ENCODE measurements at regions not wholly inside any gene's neighbourhood (a gene's known extent, or its start where the extent isn't known, plus 50 kb on each side); places are given as distances from the start of the nearest gene placed in this dataset.

DNA sequence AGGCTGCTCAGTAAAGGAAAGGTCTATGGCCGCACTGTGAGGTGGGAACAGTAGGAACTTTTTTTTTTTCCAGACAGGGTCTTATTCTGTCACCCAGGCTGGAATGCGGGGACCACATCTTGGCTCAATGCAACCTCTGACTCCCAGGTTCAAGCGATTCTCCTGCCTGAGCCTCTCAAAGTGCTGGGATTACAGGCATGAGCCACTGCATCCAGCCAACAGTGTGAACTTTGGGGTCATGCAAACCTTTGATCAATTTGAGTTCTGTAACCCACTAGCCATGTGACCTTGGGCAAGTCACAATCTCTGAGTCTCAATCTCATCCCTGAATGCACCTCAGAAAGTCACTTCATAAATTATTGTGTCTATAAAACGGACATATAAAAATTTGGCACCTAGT is 286.8 kb upstream of the CTNNB1 start:
- Histone ChIP-seq H3K27ac (ENCODE audit: low read depth, low read length) (no peak overlapping the region), H3K9ac (ENCODE audit: low read depth in 1 of 2, low read length in 2 of 2) (no peak overlapping the region)

DNA sequence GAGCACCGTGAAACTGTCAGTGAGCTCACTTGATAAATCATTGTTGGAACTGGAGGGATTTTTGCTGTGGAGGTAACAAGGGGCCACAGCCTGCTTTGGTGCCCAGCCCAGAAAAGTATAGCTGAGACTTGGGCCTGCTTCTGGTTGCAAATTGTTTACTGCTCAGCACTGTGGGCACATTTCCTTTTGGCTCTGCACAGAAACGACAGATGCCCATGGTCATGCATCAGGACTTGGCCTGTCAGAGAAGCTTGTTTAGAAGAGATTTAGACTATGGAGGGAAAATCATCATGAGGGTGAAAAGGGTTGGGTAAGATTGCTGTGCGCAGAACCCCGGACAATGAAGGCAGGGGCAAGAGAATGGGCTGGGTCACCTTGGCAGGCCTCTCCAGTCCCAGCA is 286.1 kb upstream of the CTNNB1 start:
- H3K9me3 ChIP-seq (ENCODE audit: control insufficient read depth in 1 of 2, low read length in 2 of 2): no peaks in the 10 kb centered on the region
- no peak overlapping the region for H3K27ac ChIP-seq (ENCODE audit: low read depth, low read length)
- H3K36me3 ChIP-seq (ENCODE audit: control insufficient read depth in 1 of 2, insufficient read depth in 2 of 2, low read length in 2 of 2): no peaks in the 10 kb centered on the region

More for the DNA sequence above, 286.8 kb upstream of the CTNNB1 start:
- Histone ChIP-seq H3K9me3 (ENCODE audit: control insufficient read depth in 1 of 2, low read length in 2 of 2) (no peaks in the 10 kb centered on the region), H3K4me3 (ENCODE audit: low read depth in 1 of 2, low read length in 2 of 2) (no peak overlapping the region), H3K4me1 (ENCODE audit: control insufficient read depth in 1 of 2, insufficient read depth in 2 of 2, low read length in 2 of 2) (peaks cover 13 to 26% of the 10 kb centered on the region in 2 donors), H3K27me3 (ENCODE audit: control insufficient read depth in 1 of 2, insufficient read depth in 2 of 2, low read length in 2 of 2) (no peaks in the 10 kb centered on the region), H3K36me3 (ENCODE audit: control insufficient read depth in 1 of 2, insufficient read depth in 2 of 2, low read length in 2 of 2) (no peaks in the 10 kb centered on the region)

DNA sequence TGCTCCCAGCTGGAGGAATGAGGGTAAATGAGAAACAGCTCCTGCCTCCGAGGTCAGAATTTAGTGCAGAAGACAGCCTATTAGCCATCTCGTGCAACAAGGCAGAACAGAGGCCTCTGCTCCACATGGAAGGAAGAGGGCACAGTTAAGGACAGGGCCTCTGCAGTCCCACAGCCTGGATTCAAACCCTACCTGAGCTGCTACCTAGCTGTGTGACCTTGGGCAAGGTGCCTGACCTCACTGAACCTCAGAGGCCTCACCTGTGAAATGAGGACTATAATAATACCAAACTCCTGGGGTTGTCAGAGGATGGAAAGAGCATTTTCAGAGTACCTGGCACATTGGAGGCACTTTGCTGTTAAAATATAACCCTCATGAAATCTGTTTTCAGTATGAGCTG is 285.7 kb upstream of the CTNNB1 start:
- Histone ChIP-seq H3K4me3 (ENCODE audit: low read depth in 1 of 2, low read length in 2 of 2) (no peak overlapping the region), H3K4me1 (ENCODE audit: control insufficient read depth in 1 of 2, insufficient read depth in 2 of 2, low read length in 2 of 2) (peaks cover 13 to 26% of the 10 kb centered on the region in 2 donors), H3K9ac (ENCODE audit: low read depth in 1 of 2, low read length in 2 of 2) (no peak overlapping the region), H3K27ac (ENCODE audit: low read depth, low read length) (no peak overlapping the region), H3K36me3 (ENCODE audit: control insufficient read depth in 1 of 2, insufficient read depth in 2 of 2, low read length in 2 of 2) (no peaks in the 10 kb centered on the region), H3K9me3 (ENCODE audit: control insufficient read depth in 1 of 2, low read length in 2 of 2) (no peaks in the 10 kb centered on the region), H3K27me3 (ENCODE audit: control insufficient read depth in 1 of 2, insufficient read depth in 2 of 2, low read length in 2 of 2) (no peaks in the 10 kb centered on the region)

More for the DNA sequence above, 286.1 kb upstream of the CTNNB1 start:
- no peak overlapping the region for H3K4me3 ChIP-seq (ENCODE audit: low read depth in 1 of 2, low read length in 2 of 2)
- peaks cover 13 to 26% of the 10 kb centered on the region in 2 donors for H3K4me1 ChIP-seq (ENCODE audit: control insufficient read depth in 1 of 2, insufficient read depth in 2 of 2, low read length in 2 of 2)
- no peaks in the 10 kb centered on the region for H3K27me3 ChIP-seq (ENCODE audit: control insufficient read depth in 1 of 2, insufficient read depth in 2 of 2, low read length in 2 of 2)
- H3K9ac ChIP-seq (ENCODE audit: low read depth in 1 of 2, low read length in 2 of 2): no peak overlapping the region

DNA sequence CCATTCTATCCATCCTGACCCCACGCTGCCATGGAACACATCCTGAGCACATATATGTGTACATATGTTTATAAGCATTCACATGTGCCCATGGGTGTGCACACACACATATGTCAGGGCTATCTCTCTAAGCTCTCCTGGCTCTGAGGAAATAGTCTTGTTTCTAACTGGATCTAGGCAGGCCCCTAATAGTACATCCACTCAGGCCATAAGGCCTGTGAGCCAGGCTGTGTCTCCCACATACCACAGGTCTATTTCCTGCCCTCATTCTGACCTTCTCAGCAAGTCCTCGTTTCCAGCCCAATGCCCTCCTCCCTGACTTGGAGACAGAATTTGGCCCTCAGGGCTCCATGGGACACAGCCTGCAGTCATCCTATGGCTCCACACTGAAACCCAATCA is 284.8 kb upstream of the CTNNB1 start:
- no peak overlapping the region for H3K4me3 ChIP-seq (ENCODE audit: low read depth in 1 of 2, low read length in 2 of 2)
- no peaks in the 10 kb centered on the region for H3K36me3 ChIP-seq (ENCODE audit: control insufficient read depth in 1 of 2, insufficient read depth in 2 of 2, low read length in 2 of 2)
- no peak overlapping the region for H3K9ac ChIP-seq (ENCODE audit: low read depth in 1 of 2, low read length in 2 of 2)
- no peak overlapping the region for H3K27ac ChIP-seq (ENCODE audit: low read depth, low read length)
- H3K9me3 ChIP-seq (ENCODE audit: control insufficient read depth in 1 of 2, low read length in 2 of 2): no peaks in the 10 kb centered on the region
- peaks cover 13 to 26% of the 10 kb centered on the region in 2 donors for H3K4me1 ChIP-seq (ENCODE audit: control insufficient read depth in 1 of 2, insufficient read depth in 2 of 2, low read length in 2 of 2)
- H3K27me3 ChIP-seq (ENCODE audit: control insufficient read depth in 1 of 2, insufficient read depth in 2 of 2, low read length in 2 of 2): no peaks in the 10 kb centered on the region

DNA sequence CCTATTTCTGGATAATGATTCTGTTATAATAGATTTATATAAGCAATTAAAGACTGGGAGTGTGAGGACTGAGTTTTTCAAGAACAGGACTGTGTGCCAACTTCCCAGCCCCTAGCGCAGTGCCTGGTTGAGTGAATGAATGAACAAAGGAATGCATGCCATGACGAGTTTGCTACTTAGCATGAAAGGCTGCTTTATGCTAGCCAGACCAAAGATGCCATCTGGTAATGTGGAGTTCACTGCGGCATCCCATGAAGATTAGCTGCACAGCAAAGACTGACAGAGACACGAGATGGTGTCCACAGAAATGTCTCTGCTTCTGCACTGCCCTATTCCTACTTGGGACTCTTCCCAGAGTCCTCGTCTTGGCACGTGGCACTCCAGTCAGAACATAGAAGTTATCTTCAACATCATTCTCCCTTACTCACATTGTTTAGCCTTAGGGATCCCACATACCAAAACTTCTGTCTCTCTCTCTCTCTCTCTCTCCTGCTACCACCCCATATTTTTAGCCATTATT is 283.9 kb upstream of the CTNNB1 start:
- Histone ChIP-seq H3K27me3 (ENCODE audit: control insufficient read depth in 1 of 2, insufficient read depth in 2 of 2, low read length in 2 of 2) (no peaks in the 10 kb centered on the region), H3K27ac (ENCODE audit: low read depth, low read length) (no peak overlapping the region), H3K4me3 (ENCODE audit: low read depth in 1 of 2, low read length in 2 of 2) (no peak overlapping the region), H3K9me3 (ENCODE audit: control insufficient read depth in 1 of 2, low read length in 2 of 2) (no peaks in the 10 kb centered on the region), H3K9ac (ENCODE audit: low read depth in 1 of 2, low read length in 2 of 2) (no peak overlapping the region), H3K4me1 (ENCODE audit: control insufficient read depth in 1 of 2, insufficient read depth in 2 of 2, low read length in 2 of 2) (peaks cover 13 to 26% of the 10 kb centered on the region in 2 donors), H3K36me3 (ENCODE audit: control insufficient read depth in 1 of 2, insufficient read depth in 2 of 2, low read length in 2 of 2) (no peaks in the 10 kb centered on the region)

DNA sequence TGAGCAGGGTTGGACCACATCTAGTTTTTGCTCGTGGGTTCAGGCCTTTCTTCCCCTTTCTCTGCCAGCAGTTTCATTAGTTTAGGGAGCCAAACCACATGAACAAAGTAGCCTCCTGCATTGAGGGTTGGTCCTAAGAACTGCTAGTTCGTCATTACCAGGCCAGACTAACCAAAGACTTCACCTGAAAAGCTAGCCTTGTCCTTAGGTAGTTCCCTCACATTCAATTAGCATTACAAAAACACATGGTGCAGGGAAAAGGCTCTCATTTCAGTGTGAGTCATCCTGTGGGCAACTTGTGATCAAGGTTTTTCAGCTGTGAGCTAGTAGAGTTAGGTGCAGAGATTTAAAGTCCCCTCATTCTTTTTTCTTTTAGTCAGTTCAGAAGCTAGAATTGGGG is 279.3 kb upstream of the CTNNB1 start:
- H3K27ac ChIP-seq (ENCODE audit: low read depth, low read length): no peak overlapping the region
- H3K4me3 ChIP-seq (ENCODE audit: low read depth in 1 of 2, low read length in 2 of 2): no peak overlapping the region

DNA sequence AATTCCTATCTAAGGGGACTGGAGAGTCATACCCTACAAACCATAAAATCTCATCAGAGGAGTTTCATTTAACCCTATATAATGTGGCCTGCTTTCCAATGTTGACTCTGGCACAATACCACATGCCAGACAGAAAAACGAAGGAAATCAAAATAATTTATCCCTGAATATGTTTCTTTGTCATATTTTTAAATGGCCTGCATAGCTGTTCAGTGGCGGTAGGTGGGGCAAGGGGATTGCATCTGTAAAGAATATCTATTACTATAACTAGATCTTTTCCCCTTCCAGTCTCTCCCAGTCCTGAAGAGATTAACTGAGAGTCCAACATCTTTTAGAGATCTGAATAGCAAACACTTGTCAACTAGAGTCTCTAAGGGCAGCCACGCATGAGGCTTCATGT is 278.1 kb upstream of the CTNNB1 start:
- no peak overlapping the region for H3K4me3 ChIP-seq (ENCODE audit: low read depth in 1 of 2, low read length in 2 of 2)
- no peak overlapping the region for H3K9ac ChIP-seq (ENCODE audit: low read depth in 1 of 2, low read length in 2 of 2)
- no peaks in the 10 kb centered on the region for H3K27me3 ChIP-seq (ENCODE audit: control insufficient read depth in 1 of 2, insufficient read depth in 2 of 2, low read length in 2 of 2)
- peaks cover 7 to 18% of the 10 kb centered on the region in 2 donors for H3K4me1 ChIP-seq (ENCODE audit: control insufficient read depth in 1 of 2, insufficient read depth in 2 of 2, low read length in 2 of 2)
- no peak overlapping the region for H3K27ac ChIP-seq (ENCODE audit: low read depth, low read length)
- no peaks in the 10 kb centered on the region for H3K9me3 ChIP-seq (ENCODE audit: control insufficient read depth in 1 of 2, low read length in 2 of 2)
- no peaks in the 10 kb centered on the region for H3K36me3 ChIP-seq (ENCODE audit: control insufficient read depth in 1 of 2, insufficient read depth in 2 of 2, low read length in 2 of 2)

More for the DNA sequence above, 279.3 kb upstream of the CTNNB1 start:
- Histone ChIP-seq H3K9ac (ENCODE audit: low read depth in 1 of 2, low read length in 2 of 2) (no peak overlapping the region), H3K9me3 (ENCODE audit: control insufficient read depth in 1 of 2, low read length in 2 of 2) (no peaks in the 10 kb centered on the region), H3K36me3 (ENCODE audit: control insufficient read depth in 1 of 2, insufficient read depth in 2 of 2, low read length in 2 of 2) (no peaks in the 10 kb centered on the region), H3K27me3 (ENCODE audit: control insufficient read depth in 1 of 2, insufficient read depth in 2 of 2, low read length in 2 of 2) (no peaks in the 10 kb centered on the region), H3K4me1 (ENCODE audit: control insufficient read depth in 1 of 2, insufficient read depth in 2 of 2, low read length in 2 of 2) (peaks cover 7 to 16% of the 10 kb centered on the region in 2 donors)

DNA sequence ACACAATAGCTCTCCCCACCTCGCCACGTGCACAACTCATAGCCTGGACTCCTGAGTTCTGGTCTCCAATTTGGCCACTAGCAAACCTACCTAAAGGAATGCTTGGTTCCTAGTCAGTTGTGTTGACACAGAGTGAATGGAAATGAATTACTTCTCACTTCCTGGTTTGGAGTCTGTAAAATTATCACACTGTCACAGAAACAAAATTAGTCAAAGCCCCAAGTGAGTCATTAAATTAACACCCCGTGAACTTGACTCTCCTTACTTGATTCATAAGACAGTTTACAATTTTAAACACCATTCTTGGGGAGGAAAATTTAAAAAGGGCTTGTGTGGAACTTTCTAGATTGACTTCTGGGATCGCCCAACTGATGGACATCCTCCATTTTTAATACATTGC is 276.2 kb upstream of the CTNNB1 start:
- Histone ChIP-seq H3K9me3 (ENCODE audit: control insufficient read depth in 1 of 2, low read length in 2 of 2) (no peaks in the 10 kb centered on the region), H3K4me1 (ENCODE audit: control insufficient read depth in 1 of 2, insufficient read depth in 2 of 2, low read length in 2 of 2) (peaks cover 7 to 18% of the 10 kb centered on the region in 2 donors), H3K4me3 (ENCODE audit: low read depth in 1 of 2, low read length in 2 of 2) (no peak overlapping the region), H3K9ac (ENCODE audit: low read depth in 1 of 2, low read length in 2 of 2) (no peak overlapping the region), H3K27ac (ENCODE audit: low read depth, low read length) (no peak overlapping the region), H3K27me3 (ENCODE audit: control insufficient read depth in 1 of 2, insufficient read depth in 2 of 2, low read length in 2 of 2) (no peaks in the 10 kb centered on the region), H3K36me3 (ENCODE audit: control insufficient read depth in 1 of 2, insufficient read depth in 2 of 2, low read length in 2 of 2) (no peaks in the 10 kb centered on the region)

DNA sequence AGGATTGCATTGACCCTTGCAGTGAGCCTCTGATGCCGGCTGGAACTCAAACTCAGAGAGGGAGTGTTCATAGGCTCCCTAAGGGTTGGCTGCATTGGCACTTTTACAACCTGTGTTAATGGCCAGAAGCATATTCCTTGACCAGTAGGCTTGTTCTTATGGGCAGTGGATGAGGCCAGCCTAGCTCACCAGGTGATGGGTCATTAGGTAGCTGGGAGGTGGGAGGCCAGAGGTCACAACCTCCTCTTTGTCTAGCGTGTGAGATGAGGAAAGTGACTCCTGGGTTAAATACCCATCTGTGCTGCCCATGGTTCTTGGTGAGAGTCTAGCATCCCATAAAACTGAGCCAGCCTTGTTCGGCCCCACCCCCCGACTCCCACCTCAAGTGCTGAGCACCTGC is 275.7 kb upstream of the CTNNB1 start:
- Histone ChIP-seq H3K9ac (ENCODE audit: low read depth in 1 of 2, low read length in 2 of 2) (no peak overlapping the region), H3K36me3 (ENCODE audit: control insufficient read depth in 1 of 2, insufficient read depth in 2 of 2, low read length in 2 of 2) (no peaks in the 10 kb centered on the region), H3K27ac (ENCODE audit: low read depth, low read length) (no peak overlapping the region)

DNA sequence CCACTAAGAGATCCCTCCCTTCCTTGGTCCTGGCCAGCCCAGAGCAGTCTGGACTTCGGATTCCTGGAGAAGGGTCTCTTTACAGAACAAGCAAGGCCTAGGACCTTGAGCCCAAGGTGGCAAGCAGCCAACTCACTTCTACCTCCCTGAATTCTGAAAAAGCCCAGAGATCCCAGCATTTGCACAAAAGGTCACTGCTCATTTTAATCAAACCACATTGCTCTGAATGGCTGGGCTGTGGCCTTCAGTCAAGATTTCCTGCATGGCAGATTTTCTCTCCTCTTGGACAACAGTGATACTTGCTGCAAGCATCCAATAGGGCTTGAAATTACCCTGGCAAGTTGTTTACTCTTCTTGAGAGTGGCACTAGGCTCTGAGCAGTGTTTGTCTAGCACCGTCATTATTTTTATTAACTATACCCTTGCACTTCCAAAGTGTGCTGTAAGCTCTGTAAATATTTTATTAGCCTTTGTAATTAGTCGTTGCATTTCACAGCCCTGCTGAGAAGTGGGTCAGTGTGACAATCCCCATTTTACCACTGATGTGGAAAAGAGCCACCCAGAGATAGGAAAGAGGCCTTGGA is 274.7 kb upstream of the CTNNB1 start:
- Histone ChIP-seq H3K4me3 (ENCODE audit: low read depth in 1 of 2, low read length in 2 of 2) (no peak overlapping the region), H3K27me3 (ENCODE audit: control insufficient read depth in 1 of 2, insufficient read depth in 2 of 2, low read length in 2 of 2) (no peaks in the 10 kb centered on the region), H3K4me1 (ENCODE audit: control insufficient read depth in 1 of 2, insufficient read depth in 2 of 2, low read length in 2 of 2) (peaks cover 7 to 18% of the 10 kb centered on the region in 2 donors), H3K9ac (ENCODE audit: low read depth in 1 of 2, low read length in 2 of 2) (no peak overlapping the region), H3K36me3 (ENCODE audit: control insufficient read depth in 1 of 2, insufficient read depth in 2 of 2, low read length in 2 of 2) (no peaks in the 10 kb centered on the region), H3K9me3 (ENCODE audit: control insufficient read depth in 1 of 2, low read length in 2 of 2) (no peaks in the 10 kb centered on the region), H3K27ac (ENCODE audit: low read depth, low read length) (no peak overlapping the region)

More for the DNA sequence above, 275.7 kb upstream of the CTNNB1 start:
- H3K4me1 ChIP-seq (ENCODE audit: control insufficient read depth in 1 of 2, insufficient read depth in 2 of 2, low read length in 2 of 2): peaks cover 7 to 18% of the 10 kb centered on the region in 2 donors
- no peak overlapping the region for H3K4me3 ChIP-seq (ENCODE audit: low read depth in 1 of 2, low read length in 2 of 2)
- H3K9me3 ChIP-seq (ENCODE audit: control insufficient read depth in 1 of 2, low read length in 2 of 2): no peaks in the 10 kb centered on the region
- no peaks in the 10 kb centered on the region for H3K27me3 ChIP-seq (ENCODE audit: control insufficient read depth in 1 of 2, insufficient read depth in 2 of 2, low read length in 2 of 2)
